GM23248 (cell line): ENCODE measurements at regions not wholly inside any gene's neighbourhood (a gene's known extent, or its start where the extent isn't known, plus 50 kb on each side); places are given as distances from the start of the nearest gene placed in this dataset.

ENCODE experiments used
- DNase-seq: peaks from one replicate; pipeline ENCODE4 v3.0.0-alpha.2; 2015
- H2AFZ ChIP-seq: fragments of 200-600 bp; sonication (generic); 2 replicates; pipeline ENCODE4 v1.6.1; 2016; ENCODE audit warnings: antibody characterized with exemption
- H3F3A ChIP-seq: fragments of 200-600 bp; sonication (generic); 2 replicates; pipeline ENCODE4 v1.6.1; 2016; ENCODE audit warnings: mild to moderate bottlenecking, antibody characterized with exemption, mixed run types; ENCODE audit not compliant: insufficient read depth
- H3K27ac ChIP-seq: fragments of 200-600 bp; sonication (generic); 2 replicates; pipeline ENCODE4 v1.5.1; 2016; ENCODE audit warnings: mild to moderate bottlenecking
- H3K27me3 ChIP-seq: fragments of 200-600 bp; sonication (generic); replicated peaks from 2 replicates; pipeline ENCODE4 v1.6.1; 2016; ENCODE audit warnings: mild to moderate bottlenecking; ENCODE audit not compliant: insufficient read depth
- H3K36me3 ChIP-seq: fragments of 200-600 bp; sonication (generic); 2 replicates; pipeline ENCODE4 v1.6.1; 2016; ENCODE audit warnings: low read depth, mild to moderate bottlenecking
- H3K4me1 ChIP-seq: fragments of 200-600 bp; sonication (generic); 2 replicates; pipeline ENCODE4 v1.6.1; 2016; ENCODE audit warnings: mild to moderate bottlenecking; ENCODE audit not compliant: insufficient read depth
- H3K4me2 ChIP-seq: fragments of 200-600 bp; sonication (generic); one replicate; pipeline ENCODE4 v1.6.1; 2016; ENCODE audit warnings: mild to moderate bottlenecking; ENCODE audit not compliant: unreplicated experiment
- H3K4me3 ChIP-seq: fragments of 200-600 bp; sonication (generic); 2 replicates; pipeline ENCODE4 v1.5.1; 2016; ENCODE audit warnings: mild to moderate bottlenecking
- H3K79me2 ChIP-seq: fragments of 200-600 bp; sonication (generic); 2 replicates; pipeline ENCODE4 v1.6.1; 2016; ENCODE audit warnings: mild to moderate bottlenecking; ENCODE audit not compliant: insufficient read depth
- H3K9ac ChIP-seq: fragments of 200-600 bp; sonication (generic); 2 replicates; pipeline ENCODE4 v1.6.1; 2016; ENCODE audit warnings: mild to moderate bottlenecking
- H3K9me2 ChIP-seq: fragments of 200-600 bp; sonication (generic); 2 replicates; pipeline ENCODE4 v1.6.1; 2016; ENCODE audit warnings: mixed run types, mild to moderate bottlenecking, moderate library complexity; ENCODE audit not compliant: insufficient read depth
- H3K9me3 ChIP-seq: fragments of 200-600 bp; sonication (generic); one replicate; pipeline ENCODE4 v1.6.1; 2017; ENCODE audit warnings: low read depth
- H4K20me1 ChIP-seq: fragments of 200-600 bp; sonication (generic); 2 replicates; pipeline ENCODE4 v1.6.0; 2016; ENCODE audit not compliant: insufficient read depth
- EZH2 ChIP-seq: fragments of 200-600 bp; sonication (generic); IDR thresholded peaks from 2 replicates; pipeline ENCODE4 v1.6.1; 2018; ENCODE audit warnings: antibody characterized with exemption, mild to moderate bottlenecking; ENCODE audit not compliant: insufficient read depth, poor library complexity, severe bottlenecking
- EZH2phosphoT487 ChIP-seq: fragments of 200-600 bp; sonication (generic); IDR thresholded peaks from 2 replicates; pipeline ENCODE4 v1.6.1; 2018; ENCODE audit warnings: antibody characterized with exemption, moderate library complexity, mild to moderate bottlenecking, low read depth; ENCODE audit not compliant: insufficient read depth
- WGBS, 2 experiments: methylation state at CpG; one replicate each; pipeline ENCODE4 v1.1.6; 2015 to 2017; ENCODE audit warnings: low lambda C conversion rate in 2 of 2, low coverage in 1 of 2; ENCODE audit errors: missing lambda C conversion rate in 2 of 2; 5-methylcytosine and 5-hydroxymethylcytosine counted together
- in situ Hi-C: fragments of 300-500 bp; cut with MboI; formaldehyde crosslinking; loops from 2 replicates; pipeline ENCODE4 v1.15.0; 2020

GRCh38 chr9:81303658-81304057 lies 385.7 kb downstream of the TLE1 start:
- Histone ChIP-seq H3K9ac (no peak overlapping the region), H3K9me2 (no peaks in the 10 kb centered on the region), H3K36me3 (no peaks in the 10 kb centered on the region), H3K4me1 (no peaks in the 10 kb centered on the region), H3K79me2 (no peaks in the 10 kb centered on the region), H3K4me3 (no peak overlapping the region), H3K9me3 (no peaks in the 10 kb centered on the region), H3K27me3 (peaks cover 11% of the 10 kb centered on the region; the same call in 1 of the 2 replicates), H2AFZ (no peak overlapping the region), H3K4me2 (no peak overlapping the region), H3K27ac (no peak overlapping the region), H4K20me1 (no peaks in the 10 kb centered on the region), H3F3A (no peaks in the 10 kb centered on the region)
- no peak for TF ChIP-seq EZH2phosphoT487
- TF ChIP-seq EZH2, result no peak
- 26 to 29% methylated on average over 5 of the region's 5 CpGs for WGBS, 2 experiments
- in situ Hi-C loops, result no loop called here
- DNase-seq, result no peak

- TF ChIP-seq EZH2phosphoT487 (no peak), EZH2 (no peak)
- Histone ChIP-seq H3K79me2 (no peaks in the 10 kb centered on the region), H3K4me1 (no peaks in the 10 kb centered on the region), H3K9me2 (no peaks in the 10 kb centered on the region), H3K9ac (no peak overlapping the region), H3K27ac (no peak overlapping the region), H3F3A (no peaks in the 10 kb centered on the region), H4K20me1 (no peaks in the 10 kb centered on the region), H3K36me3 (no peaks in the 10 kb centered on the region), H2AFZ (no peak overlapping the region), H3K4me3 (no peak overlapping the region), H3K9me3 (no peaks in the 10 kb centered on the region), H3K4me2 (no peak overlapping the region), H3K27me3 (peaks cover 8% of the 10 kb centered on the region; the same call in 1 of the 2 replicates)
- in situ Hi-C loops, result no loop called here
- DNase-seq, result no peak
Measured at GRCh38 chr9:81293651-81294050, 395.7 kb downstream of the TLE1 start.

- 59 to 67% methylated on average over 5 to 7 of the region's 7 CpGs for WGBS, 2 experiments
- Histone ChIP-seq H3K9me2 (no peaks in the 10 kb centered on the region), H3K4me3 (no peak overlapping the region), H3K27me3 (peaks cover 8% of the 10 kb centered on the region; the same call in 1 of the 2 replicates), H2AFZ (no peak overlapping the region), H3K4me2 (no peak overlapping the region), H3K9me3 (no peaks in the 10 kb centered on the region), H3K79me2 (no peaks in the 10 kb centered on the region), H3K9ac (no peak overlapping the region), H3F3A (no peaks in the 10 kb centered on the region), H3K36me3 (no peaks in the 10 kb centered on the region), H3K27ac (no peak overlapping the region), H4K20me1 (no peaks in the 10 kb centered on the region), H3K4me1 (no peaks in the 10 kb centered on the region)
- DNase-seq, result no peak
- in situ Hi-C loops, result no loop called here
- no peak for TF ChIP-seq EZH2
- TF ChIP-seq EZH2phosphoT487, result no peak
Measured at GRCh38 chr9:81292056-81292805, 397.1 kb downstream of the TLE1 start.

GRCh38 chr9:81289622-81290021 lies 399.7 kb downstream of the TLE1 start:
- Histone ChIP-seq H3K27me3 (peaks cover 8% of the 10 kb centered on the region; the same call in 1 of the 2 replicates), H4K20me1 (no peaks in the 10 kb centered on the region), H3F3A (no peaks in the 10 kb centered on the region), H3K36me3 (no peaks in the 10 kb centered on the region), H2AFZ (no peak overlapping the region), H3K9ac (no peak overlapping the region), H3K79me2 (no peaks in the 10 kb centered on the region), H3K9me3 (no peaks in the 10 kb centered on the region), H3K9me2 (no peaks in the 10 kb centered on the region), H3K27ac (no peak overlapping the region), H3K4me3 (no peak overlapping the region), H3K4me1 (no peaks in the 10 kb centered on the region), H3K4me2 (no peak overlapping the region)
- TF ChIP-seq EZH2phosphoT487 (no peak), EZH2 (no peak)
- DNase-seq, result no peak
- in situ Hi-C loops, result no loop called here
- WGBS, 2 experiments, result 17 to 35% methylated on average over 1 of the region's 1 CpG
